ENCODE measurements at regions not wholly inside any gene's neighbourhood (a gene's known extent, or its start where the extent isn't known, plus 50 kb on each side); places are given as distances from the start of the nearest gene placed in this dataset.
"Not testable (repeated sequence)": the region's sequence is repeated elsewhere in the genome, so short reads cannot be mapped to it uniquely, and the experiment has no call there.

GRCh38 chr10:21110358-21110757 is 213.2 kb upstream of the NEBL start:
- peaks cover 38% of the 10 kb centered on the region for H3K9me3 Mint-ChIP-seq
- TF ChIP-seq, protein P1, sequence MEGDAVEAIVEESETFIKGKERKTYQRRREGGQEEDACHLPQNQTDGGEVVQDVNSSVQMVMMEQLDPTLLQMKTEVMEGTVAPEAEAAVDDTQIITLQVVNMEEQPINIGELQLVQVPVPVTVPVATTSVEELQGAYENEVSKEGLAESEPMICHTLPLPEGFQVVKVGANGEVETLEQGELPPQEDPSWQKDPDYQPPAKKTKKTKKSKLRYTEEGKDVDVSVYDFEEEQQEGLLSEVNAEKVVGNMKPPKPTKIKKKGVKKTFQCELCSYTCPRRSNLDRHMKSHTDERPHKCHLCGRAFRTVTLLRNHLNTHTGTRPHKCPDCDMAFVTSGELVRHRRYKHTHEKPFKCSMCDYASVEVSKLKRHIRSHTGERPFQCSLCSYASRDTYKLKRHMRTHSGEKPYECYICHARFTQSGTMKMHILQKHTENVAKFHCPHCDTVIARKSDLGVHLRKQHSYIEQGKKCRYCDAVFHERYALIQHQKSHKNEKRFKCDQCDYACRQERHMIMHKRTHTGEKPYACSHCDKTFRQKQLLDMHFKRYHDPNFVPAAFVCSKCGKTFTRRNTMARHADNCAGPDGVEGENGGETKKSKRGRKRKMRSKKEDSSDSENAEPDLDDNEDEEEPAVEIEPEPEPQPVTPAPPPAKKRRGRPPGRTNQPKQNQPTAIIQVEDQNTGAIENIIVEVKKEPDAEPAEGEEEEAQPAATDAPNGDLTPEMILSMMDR (IDR thresholded peaks at IDR 0.05) = no peak
- H3K4me1 Mint-ChIP-seq = no peaks in the 10 kb centered on the region
- DNase-seq = no peak
- peaks cover 11% of the 10 kb centered on the region for H3K36me3 Mint-ChIP-seq (ENCODE audit: low read depth)
- peaks cover 9% of the 10 kb centered on the region for H3K27me3 Mint-ChIP-seq (ENCODE audit: low read depth, poor library complexity)
- H3K4me3 Mint-ChIP-seq = no peak overlapping the region
- no peak overlapping the region for H3K27ac Mint-ChIP-seq

GRCh38 chr10:21106931-21107330 is 209.8 kb upstream of the NEBL start:
- H3K27me3 Mint-ChIP-seq (ENCODE audit: low read depth, poor library complexity) = peaks cover 14% of the 10 kb centered on the region
- H3K27ac Mint-ChIP-seq; H3K4me1 Mint-ChIP-seq; H3K4me3 Mint-ChIP-seq; DNase-seq; H3K36me3 Mint-ChIP-seq (ENCODE audit: low read depth): not testable (repeated sequence)
- H3K9me3 Mint-ChIP-seq = peaks cover 34% of the 10 kb centered on the region

GRCh38 chr10:21105331-21105730 is 208.2 kb upstream of the NEBL start:
- not testable (repeated sequence) for H3K4me3 Mint-ChIP-seq, H3K4me1 Mint-ChIP-seq

GRCh38 chr10:21100871-21101514 is 203.9 kb upstream of the NEBL start:
- no peaks in the 10 kb centered on the region for H3K36me3 Mint-ChIP-seq (ENCODE audit: low read depth)
- H3K27ac Mint-ChIP-seq = no peak overlapping the region
- peaks cover 4% of the 10 kb centered on the region for H3K27me3 Mint-ChIP-seq (ENCODE audit: low read depth, poor library complexity)
- no peak overlapping the region for H3K4me3 Mint-ChIP-seq
- peaks cover 6% of the 10 kb centered on the region for H3K4me1 Mint-ChIP-seq
- TF ChIP-seq, protein P1 (IDR thresholded peaks at IDR 0.05) = no peak
- no peak for DNase-seq
- H3K9me3 Mint-ChIP-seq = peaks cover 12% of the 10 kb centered on the region

More at GRCh38 chr10:21105331-21105730, 208.2 kb upstream of the NEBL start:
- not testable (repeated sequence) for H3K27ac Mint-ChIP-seq; H3K36me3 Mint-ChIP-seq (ENCODE audit: low read depth); H3K27me3 Mint-ChIP-seq (ENCODE audit: low read depth, poor library complexity); DNase-seq
- peaks cover 31% of the 10 kb centered on the region for H3K9me3 Mint-ChIP-seq

DNA sequence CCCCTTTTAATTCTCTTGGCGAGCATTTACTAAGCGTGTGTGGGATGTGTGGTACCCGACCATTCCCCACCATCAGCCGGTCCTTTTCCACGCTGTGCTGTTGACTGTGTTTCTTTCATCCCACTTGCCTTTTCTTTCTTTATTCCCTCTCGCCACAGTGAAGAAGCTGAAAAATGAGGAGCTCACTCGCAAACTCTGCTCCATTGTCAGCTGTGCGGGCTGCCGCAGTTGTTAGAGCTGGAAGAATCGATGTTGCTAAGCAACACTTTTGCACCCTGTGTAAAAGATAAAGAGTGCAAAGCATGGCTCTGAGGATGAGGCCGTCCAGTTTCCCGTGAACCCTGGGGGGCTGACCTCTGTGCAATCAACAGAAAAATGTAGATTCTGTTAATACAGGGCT is 203.1 kb upstream of the NEBL start:
- TF ChIP-seq, protein P1 (IDR thresholded peaks at IDR 0.05) = no peak
- Mint-ChIP-seq H3K4me1 (peaks cover 6% of the 10 kb centered on the region), H3K36me3 (ENCODE audit: low read depth) (no peaks in the 10 kb centered on the region), H3K27ac (peak overlapping the region; percentile 60), H3K4me3 (no peak overlapping the region), H3K27me3 (ENCODE audit: low read depth, poor library complexity) (peaks cover 4% of the 10 kb centered on the region), H3K9me3 (peaks cover 8% of the 10 kb centered on the region)
- no peak for DNase-seq

DNA sequence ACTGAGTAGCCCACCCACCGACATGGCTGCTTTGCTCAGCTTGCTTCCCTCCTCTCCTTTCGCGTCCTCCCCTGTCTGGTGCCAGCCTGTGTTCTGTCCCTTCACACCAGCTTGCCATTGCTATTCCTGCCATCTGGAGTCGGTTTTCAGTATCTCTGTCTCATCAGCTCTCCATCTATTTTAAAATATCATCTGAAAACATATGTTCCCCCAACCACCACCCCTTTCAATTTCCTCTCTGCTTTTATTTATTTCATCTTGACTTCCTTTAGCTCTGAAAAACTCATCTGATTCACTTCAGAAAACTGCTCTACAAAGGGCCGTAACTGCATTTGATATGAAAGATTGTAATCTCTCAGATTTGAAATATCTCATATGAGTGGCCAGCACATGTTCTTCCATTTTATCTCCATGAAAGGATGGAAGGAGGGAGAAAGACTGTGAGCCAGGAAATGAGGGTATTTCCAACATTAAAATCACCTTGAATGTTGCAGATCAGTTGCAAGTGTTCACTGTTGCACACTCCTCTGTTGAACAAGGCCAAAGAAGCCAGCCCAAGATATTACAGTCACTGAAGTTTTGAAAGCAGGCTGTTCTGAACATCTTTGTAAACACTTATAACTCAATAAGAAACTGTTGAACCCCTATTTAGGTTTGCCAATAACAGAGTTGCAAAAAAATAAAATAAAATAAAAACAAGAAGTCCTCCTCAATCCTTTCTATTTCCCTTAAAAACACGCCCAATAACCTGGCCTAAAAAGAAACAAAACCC is 202.4 kb upstream of the NEBL start:
- no peak overlapping the region for H3K4me3 Mint-ChIP-seq
- no peaks in the 10 kb centered on the region for H3K36me3 Mint-ChIP-seq (ENCODE audit: low read depth)
- H3K4me1 Mint-ChIP-seq = peaks cover 6% of the 10 kb centered on the region
- H3K27me3 Mint-ChIP-seq (ENCODE audit: low read depth, poor library complexity) = peaks cover 4% of the 10 kb centered on the region
- peak overlapping the region; percentile 60 for H3K27ac Mint-ChIP-seq
- TF ChIP-seq, protein P1 (IDR thresholded peaks at IDR 0.05) = no peak
- no peak for DNase-seq
- peaks cover 8% of the 10 kb centered on the region for H3K9me3 Mint-ChIP-seq
